Activated CD4-positive, alpha-beta T cell treated with anti-CD3 and anti-CD28 coated beads for 36 hours (primary cell): ENCODE measurements at regions not wholly inside any gene's neighbourhood (a gene's known extent, or its start where the extent isn't known, plus 50 kb on each side); places are given as distances from the start of the nearest gene placed in this dataset.

ENCODE experiments used
- ATAC-seq: fragments of 200-7000 bp; cut with Tn5 transposase; one replicate; pipeline ENCODE4 v1.10.0; 2021; ENCODE audit warnings: mild to moderate bottlenecking, moderate library complexity
- CTCF ChIA-PET: fragments of 350-600 bp; sonication (Branson Sonifier 250); formaldehyde crosslinking; loops from one replicate; lab custom pipeline; 2021; ENCODE audit warnings: antibody characterized with exemption; lab: Charles Lee
- POLR2A ChIA-PET: fragments of 350-600 bp; sonication (Branson Sonifier 250); formaldehyde crosslinking; loops from one replicate; lab custom pipeline; 2021; ENCODE audit warnings: antibody characterized with exemption, inconsistent platforms; lab: Charles Lee
- DNase-seq: peaks from one replicate; pipeline ENCODE4 v3.0.0-alpha.2; 2020
- H3K27ac Mint-ChIP-seq: one replicate; pipeline ENCODE4 v1.8.0; 2021; ENCODE audit warnings: mixed read lengths
- H3K27me3 Mint-ChIP-seq: one replicate; pipeline ENCODE4 v1.8.0; 2021; ENCODE audit warnings: mixed read lengths
- H3K36me3 Mint-ChIP-seq: one replicate; pipeline ENCODE4 v1.8.0; 2021; ENCODE audit warnings: low read depth, mixed read lengths
- H3K4me1 Mint-ChIP-seq: one replicate; pipeline ENCODE4 v1.8.0; 2021; ENCODE audit warnings: mixed read lengths
- H3K4me3 Mint-ChIP-seq: one replicate; pipeline ENCODE4 v1.8.0; 2021; ENCODE audit warnings: mild to moderate bottlenecking, moderate library complexity, mixed read lengths
- H3K9me3 Mint-ChIP-seq: one replicate; pipeline ENCODE4 v1.8.0; 2021; ENCODE audit warnings: low read depth, mixed read lengths
- intact Hi-C, 2 experiments: fragments of 100-400 bp; cut with DNase I in 1 of 2; cut with micrococcal nuclease in 1 of 2; formaldehyde crosslinking; loops; one replicate each; pipeline versions ENCODE4 v1.14.2 to v1.15.1; 2022 to 2024; cut with DNase I, micrococcal nuclease

DNA sequence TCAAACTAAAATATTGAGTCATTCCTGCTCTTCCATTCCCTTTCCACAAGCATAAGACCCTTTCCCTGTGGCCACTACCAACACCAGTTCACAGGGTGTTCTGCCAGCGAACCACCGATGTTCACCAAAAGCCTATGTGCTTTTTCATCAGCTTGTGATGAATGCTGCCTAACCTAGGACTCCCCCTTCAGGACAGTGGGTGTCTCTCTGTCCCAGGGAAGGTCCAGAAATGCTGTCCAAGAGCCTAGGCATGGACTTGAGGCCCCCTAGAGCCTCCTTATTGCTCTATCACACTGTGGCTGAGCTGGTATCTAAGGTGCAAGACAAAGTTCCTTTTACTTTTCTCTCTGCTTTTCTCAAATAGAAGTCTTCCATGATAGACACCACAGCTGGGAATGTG lies 1015.6 kb downstream of the PCDH19 start:
- Mint-ChIP-seq H3K36me3 (no peaks in the 10 kb centered on the region), H3K27ac (no peak overlapping the region), H3K9me3 (peaks cover 2% of the 10 kb centered on the region), H3K4me1 (no peaks in the 10 kb centered on the region), H3K4me3 (no peak overlapping the region), H3K27me3 (no peaks in the 10 kb centered on the region)
- ChIA-PET POLR2A (no interaction called here), CTCF (no interaction called here)
- intact Hi-C loops: no loop called here
- ATAC-seq (no peak), DNase-seq (no peak)

GRCh38 chrX:99384594-99385374 lies 1025.3 kb downstream of the PCDH19 start:
- Mint-ChIP-seq H3K36me3 (no peaks in the 10 kb centered on the region), H3K27ac (no peak overlapping the region), H3K9me3 (peaks cover 11% of the 10 kb centered on the region), H3K4me3 (no peak overlapping the region), H3K27me3 (no peaks in the 10 kb centered on the region), H3K4me1 (no peaks in the 10 kb centered on the region)
- ChIA-PET CTCF (no interaction called here), POLR2A (no interaction called here)
- intact Hi-C loops: no loop called here
- no peak for ATAC-seq
- DNase-seq: no peak

GRCh38 chrX:99383786-99384185 lies 1026.3 kb downstream of the PCDH19 start:
- Mint-ChIP-seq H3K27me3 (no peaks in the 10 kb centered on the region), H3K4me1 (no peaks in the 10 kb centered on the region), H3K36me3 (no peaks in the 10 kb centered on the region), H3K27ac (no peak overlapping the region), H3K4me3 (no peak overlapping the region), H3K9me3 (peaks cover 9% of the 10 kb centered on the region)
- ATAC-seq: no peak
- DNase-seq: no peak
- POLR2A ChIA-PET: no interaction called here
- intact Hi-C loops: no loop called here
- CTCF ChIA-PET: no interaction called here

DNA sequence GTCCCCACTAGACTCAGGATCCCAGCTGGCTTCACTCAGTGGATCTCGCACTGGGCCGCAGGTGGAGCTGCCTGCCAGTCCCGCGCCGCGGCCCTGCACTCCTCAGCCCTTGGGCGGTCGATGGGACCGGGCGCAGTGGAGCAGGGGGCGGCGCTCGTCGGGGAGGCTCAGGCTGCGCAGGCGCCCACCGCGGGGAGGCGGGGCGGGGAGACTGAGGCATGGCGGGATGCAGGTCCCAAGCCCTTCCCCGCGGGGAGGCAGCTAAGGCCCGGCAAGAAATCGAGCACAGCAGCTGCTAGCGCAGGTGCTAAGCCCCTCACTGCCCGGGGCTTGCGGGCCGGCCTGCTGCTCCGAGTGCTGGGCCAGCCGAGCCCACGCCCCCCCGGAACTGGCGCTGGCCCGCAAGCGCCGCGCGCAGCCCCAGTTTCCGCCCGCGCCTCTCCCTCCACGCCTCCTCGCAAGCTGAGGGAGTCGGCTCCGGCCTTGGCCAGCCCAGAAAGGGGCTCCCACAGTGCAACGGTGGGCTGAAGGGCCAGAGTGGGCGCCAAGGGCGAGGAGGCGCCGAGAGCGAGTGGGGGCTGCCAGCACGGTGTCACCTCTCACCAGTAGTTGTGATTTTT lies 1038.0 kb downstream of the PCDH19 start:
- CTCF ChIA-PET: no interaction called here
- Mint-ChIP-seq H3K36me3 (no peaks in the 10 kb centered on the region), H3K27me3 (no peaks in the 10 kb centered on the region), H3K27ac (no peak overlapping the region), H3K9me3 (no peaks in the 10 kb centered on the region), H3K4me1 (no peaks in the 10 kb centered on the region), H3K4me3 (no peak overlapping the region)
- DNase-seq (no peak), ATAC-seq (no peak)
- POLR2A ChIA-PET: no interaction called here
- intact Hi-C loops: no loop called here

DNA sequence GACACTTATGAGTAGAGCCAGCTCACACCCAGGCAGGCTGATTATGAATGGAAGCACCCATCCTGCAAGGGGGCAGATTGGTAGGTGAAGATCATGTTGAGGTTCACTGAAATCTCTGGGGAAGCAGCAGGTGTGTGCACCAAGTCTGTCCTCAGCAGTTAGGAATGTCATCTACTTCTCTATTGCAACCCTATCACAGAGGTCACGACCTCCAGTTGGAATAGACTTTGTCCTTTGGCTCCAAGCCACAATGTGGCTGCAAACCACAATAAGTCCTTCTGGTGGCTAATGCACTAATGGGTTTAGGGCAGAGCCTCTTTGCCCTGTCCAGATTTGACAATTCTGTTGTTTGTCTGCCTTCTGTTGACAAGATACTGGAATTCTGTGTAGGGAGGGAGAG lies 1056.7 kb downstream of the PCDH19 start:
- ChIA-PET POLR2A (no interaction called here), CTCF (no interaction called here)
- Mint-ChIP-seq H3K9me3 (peaks cover 7% of the 10 kb centered on the region), H3K36me3 (no peaks in the 10 kb centered on the region), H3K27ac (no peak overlapping the region), H3K4me3 (no peak overlapping the region), H3K4me1 (no peaks in the 10 kb centered on the region), H3K27me3 (no peaks in the 10 kb centered on the region)
- DNase-seq: no peak
- intact Hi-C loops: no loop called here
- ATAC-seq: no peak

GRCh38 chrX:99348256-99348655 lies 1061.8 kb downstream of the PCDH19 start:
- Mint-ChIP-seq H3K9me3 (peaks cover 6% of the 10 kb centered on the region), H3K36me3 (no peaks in the 10 kb centered on the region), H3K4me1 (no peaks in the 10 kb centered on the region), H3K4me3 (no peak overlapping the region), H3K27ac (no peak overlapping the region), H3K27me3 (no peaks in the 10 kb centered on the region)
- CTCF ChIA-PET: no interaction called here
- no peak for DNase-seq
- POLR2A ChIA-PET: no interaction called here
- intact Hi-C loops: loop anchor here in 1 of 2 experiments (5.0 kb wide), 1 partner anchor 949 kb away; no protein-coding TSS in a partner anchor
- ATAC-seq: no peak

DNA sequence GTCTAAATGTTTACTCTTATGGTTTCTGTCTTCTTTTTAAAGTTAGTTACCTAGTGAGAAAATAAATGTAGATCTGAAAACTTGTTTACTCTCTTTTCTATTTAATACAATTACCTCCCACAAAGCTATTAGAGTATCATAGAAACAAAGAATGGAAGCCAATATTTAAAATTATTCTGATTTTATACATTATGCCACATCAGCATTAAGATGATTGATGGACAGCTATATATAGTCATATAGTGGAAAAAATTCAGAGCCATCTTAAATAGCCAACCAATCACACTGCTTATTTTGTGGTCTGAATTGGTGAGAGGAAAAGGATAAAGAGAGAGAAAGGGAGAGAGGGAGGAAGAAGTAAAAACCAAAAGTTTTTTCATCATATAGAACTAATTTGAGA lies 1101.8 kb downstream of the PCDH19 start:
- ATAC-seq (no peak), DNase-seq (no peak)
- Mint-ChIP-seq H3K4me1 (no peaks in the 10 kb centered on the region), H3K27ac (no peak overlapping the region), H3K4me3 (no peak overlapping the region), H3K27me3 (no peaks in the 10 kb centered on the region), H3K9me3 (no peaks in the 10 kb centered on the region), H3K36me3 (no peaks in the 10 kb centered on the region)
- ChIA-PET CTCF (no interaction called here), POLR2A (no interaction called here)
- intact Hi-C loops: no loop called here

GRCh38 chrX:99305573-99305972 lies 1104.5 kb downstream of the PCDH19 start:
- no peaks in the 10 kb centered on the region for H3K27me3 Mint-ChIP-seq
- no peak overlapping the region for H3K4me3 Mint-ChIP-seq
- no peak for DNase-seq
- POLR2A ChIA-PET: no interaction called here
- H3K27ac Mint-ChIP-seq: no peak overlapping the region
- ATAC-seq: no peak
- intact Hi-C loops: no loop called here
- H3K36me3 Mint-ChIP-seq: no peaks in the 10 kb centered on the region
- no peaks in the 10 kb centered on the region for H3K9me3 Mint-ChIP-seq
- H3K4me1 Mint-ChIP-seq: no peaks in the 10 kb centered on the region
- CTCF ChIA-PET: no interaction called here

DNA sequence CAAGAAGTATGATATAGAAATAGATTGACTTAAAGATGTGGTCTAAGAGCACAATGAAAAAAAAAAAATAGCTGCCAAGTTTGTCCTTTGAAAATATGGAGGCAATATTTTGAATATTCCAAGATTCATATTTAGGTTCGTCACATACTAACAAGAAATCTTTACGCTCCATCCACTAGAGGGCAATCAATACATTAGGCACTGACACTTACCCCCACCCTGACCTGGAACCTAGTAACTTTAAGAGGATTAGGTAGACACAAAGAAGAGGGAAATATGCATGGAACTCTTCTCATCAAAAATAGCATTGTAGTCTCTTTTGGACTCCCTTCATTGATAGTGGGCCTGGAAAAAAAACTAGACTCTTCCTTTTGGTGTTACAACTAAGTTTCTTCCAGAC lies 1108.1 kb downstream of the PCDH19 start:
- ATAC-seq: no peak
- POLR2A ChIA-PET: no interaction called here
- Mint-ChIP-seq H3K4me1 (no peaks in the 10 kb centered on the region), H3K4me3 (no peak overlapping the region), H3K36me3 (no peaks in the 10 kb centered on the region), H3K9me3 (no peaks in the 10 kb centered on the region), H3K27ac (no peak overlapping the region), H3K27me3 (no peaks in the 10 kb centered on the region)
- intact Hi-C loops: loop anchor here in 1 of 2 experiments (5.0 kb wide), 1 partner anchor 1110 kb away; the partner anchor contains the start of gene PCDH19
- no peak for DNase-seq
- CTCF ChIA-PET: interaction anchor here (0.6 kb wide), 1 partner anchor 1141 kb away, joined by 3 read pairs; no protein-coding TSS in a partner anchor

DNA sequence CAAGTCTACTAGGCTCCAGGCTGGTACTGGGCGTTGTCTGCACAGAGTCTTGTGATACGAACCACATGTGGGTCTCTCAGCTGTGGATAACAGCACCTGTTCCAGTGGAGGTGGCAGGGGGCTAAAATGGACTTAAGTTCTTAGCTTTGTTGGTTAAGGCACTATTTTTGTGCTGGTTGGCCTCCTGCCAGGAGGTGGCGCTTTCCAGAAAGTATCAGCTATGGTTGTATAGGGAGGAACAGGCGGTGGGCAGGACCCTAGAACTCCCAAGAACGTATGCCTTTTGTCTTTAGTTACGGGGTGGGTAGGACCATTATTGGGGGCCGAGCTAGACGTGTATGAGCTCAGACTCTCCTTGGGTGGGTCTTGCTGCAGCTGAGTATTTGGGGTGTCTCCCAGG lies 1138.4 kb downstream of the PCDH19 start:
- H3K4me3 Mint-ChIP-seq: no peak overlapping the region
- DNase-seq (no peak), ATAC-seq (no peak)
- H3K36me3 Mint-ChIP-seq: no peaks in the 10 kb centered on the region
- intact Hi-C loops: no loop called here
- no peak overlapping the region for H3K27ac Mint-ChIP-seq
- no peaks in the 10 kb centered on the region for H3K4me1 Mint-ChIP-seq
- no peaks in the 10 kb centered on the region for H3K27me3 Mint-ChIP-seq
- CTCF ChIA-PET: interaction anchor here (0.6 kb wide), 1 partner anchor 63 kb away, joined by 3 read pairs; no protein-coding TSS in a partner anchor
- peaks cover 2% of the 10 kb centered on the region for H3K9me3 Mint-ChIP-seq
- POLR2A ChIA-PET: no interaction called here

- Mint-ChIP-seq H3K4me1 (no peaks in the 10 kb centered on the region), H3K27ac (no peak overlapping the region), H3K36me3 (no peaks in the 10 kb centered on the region), H3K9me3 (no peaks in the 10 kb centered on the region), H3K4me3 (no peak overlapping the region), H3K27me3 (no peaks in the 10 kb centered on the region)
- ChIA-PET POLR2A (no interaction called here), CTCF (interaction anchor here (0.7 kb wide), 1 partner anchor 760 kb away, joined by 3 read pairs; no protein-coding TSS in a partner anchor)
- DNase-seq (no peak), ATAC-seq (no peak)
- intact Hi-C loops: no loop called here
These were observed 1143.8 kb downstream of the PCDH19 start for GRCh38 chrX:99266255-99266654.

GRCh38 chrX:99248180-99248579 lies 1161.9 kb downstream of the PCDH19 start:
- H3K4me1 Mint-ChIP-seq: no peaks in the 10 kb centered on the region
- no peaks in the 10 kb centered on the region for H3K27me3 Mint-ChIP-seq
- ATAC-seq (no peak), DNase-seq (no peak)
- ChIA-PET CTCF (no interaction called here), POLR2A (no interaction called here)
- H3K27ac Mint-ChIP-seq: no peak overlapping the region
- H3K9me3 Mint-ChIP-seq: peaks cover 2% of the 10 kb centered on the region
- no peaks in the 10 kb centered on the region for H3K36me3 Mint-ChIP-seq
- intact Hi-C loops: no loop called here
- H3K4me3 Mint-ChIP-seq: no peak overlapping the region
